NCI-H1436 treated with DMSO at 0.1 percent for 48 hours (cell line): ENCODE measurements at regions not wholly inside any gene's neighbourhood (a gene's known extent, or its start where the extent isn't known, plus 50 kb on each side); places are given as distances from the start of the nearest gene placed in this dataset.
"Not testable (repeated sequence)": the region's sequence is repeated elsewhere in the genome, so short reads cannot be mapped to it uniquely, and the experiment has no call there.

Experiments used
- DNase-seq: peaks from one replicate; lab custom pipeline; 2025; lab: John Stamatoyannopoulos, UW

GRCh38 chr2:53356291-53356905 lies 411.2 kb upstream of the CHAC2 start:
- DNase-seq = no peak

GRCh38 chr2:53353135-53354114 lies 414.2 kb upstream of the CHAC2 start:
- no peak for DNase-seq

DNA sequence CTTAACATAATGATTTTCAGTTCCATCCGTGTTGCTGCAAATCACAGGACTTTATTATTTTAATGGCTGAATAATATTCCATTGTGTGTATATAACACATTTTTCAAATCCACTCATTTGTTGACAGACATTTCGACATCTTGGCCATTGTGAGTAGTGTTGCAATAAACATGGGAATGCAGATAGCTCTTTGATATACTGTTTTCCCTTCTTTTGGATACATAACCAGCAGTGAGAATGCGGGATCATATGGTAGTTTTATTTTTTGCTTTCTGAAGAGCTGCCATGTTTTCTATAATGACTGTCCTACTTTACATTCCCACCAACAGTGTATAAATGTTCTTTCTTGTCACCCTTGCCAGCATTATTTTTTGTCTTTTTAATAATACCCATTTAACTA lies 420.3 kb upstream of the CHAC2 start:
- DNase-seq = no peak

GRCh38 chr2:53342248-53342647 lies 425.4 kb upstream of the CHAC2 start:
- no peak for DNase-seq

- no peak for DNase-seq
Measured at GRCh38 chr2:53334610-53335009, 433.0 kb upstream of the CHAC2 start.

GRCh38 chr2:53331667-53332066 lies 435.9 kb upstream of the CHAC2 start:
- DNase-seq = no peak

GRCh38 chr2:53317861-53318260 lies 449.7 kb upstream of the CHAC2 start:
- DNase-seq = no peak

DNA sequence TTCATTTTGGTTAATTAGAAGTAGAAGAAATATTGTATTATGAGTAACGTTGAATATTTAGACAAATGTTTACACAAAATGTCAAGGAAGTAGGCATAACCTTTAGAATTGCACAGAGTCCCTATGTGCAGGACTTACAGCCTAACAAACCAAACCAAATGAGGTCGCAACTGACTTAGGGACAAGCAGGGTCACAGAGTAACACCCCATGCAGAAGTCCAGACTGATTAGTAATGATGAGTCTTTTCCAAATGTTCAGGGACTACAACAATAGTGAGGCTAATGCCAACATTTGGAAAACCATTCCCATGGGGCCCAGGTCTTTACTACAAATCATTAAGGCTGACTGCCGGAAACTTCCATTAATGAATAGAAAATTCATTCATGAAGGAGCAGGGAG lies 452.5 kb upstream of the CHAC2 start:
- no peak for DNase-seq

DNA sequence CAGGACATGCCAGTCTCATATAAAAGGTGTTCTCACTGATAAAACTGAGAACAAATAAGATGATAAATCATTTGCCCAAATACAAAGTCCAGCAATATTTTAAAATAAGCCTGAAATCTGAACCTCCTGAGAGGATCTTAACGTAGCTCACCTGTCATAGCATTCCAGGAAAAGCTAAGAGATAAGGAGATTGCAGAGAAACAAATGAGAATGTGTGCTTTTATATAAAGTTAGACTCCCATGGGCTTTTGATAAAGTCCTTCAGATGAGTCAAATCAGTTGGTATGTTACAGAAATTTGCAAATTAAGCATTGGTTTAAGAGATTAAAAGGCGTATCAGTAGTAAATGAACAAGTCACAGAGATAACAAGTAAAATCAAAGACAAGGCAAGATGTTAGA lies 452.9 kb upstream of the CHAC2 start:
- no peak for DNase-seq

DNA sequence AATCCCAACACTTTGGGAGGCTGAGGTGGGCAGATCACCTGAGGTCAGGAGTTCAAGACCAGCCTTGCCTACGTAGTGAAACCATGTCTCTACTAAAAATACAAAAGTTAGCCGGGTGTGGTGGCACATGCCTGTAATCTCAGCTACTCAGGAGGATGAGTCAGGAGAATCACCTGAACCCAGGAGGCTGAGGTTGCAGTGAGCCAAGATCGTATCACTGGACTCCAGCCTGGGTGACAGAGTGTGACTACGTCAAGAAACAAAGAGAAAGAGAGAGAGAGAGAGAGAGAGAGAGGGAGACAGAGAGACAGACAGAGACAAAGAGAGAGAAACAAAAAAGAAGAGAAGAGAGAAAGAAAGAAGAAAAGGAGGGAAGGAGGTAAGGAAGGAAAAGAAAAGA lies 454.0 kb upstream of the CHAC2 start:
- DNase-seq = not testable (repeated sequence)

DNA sequence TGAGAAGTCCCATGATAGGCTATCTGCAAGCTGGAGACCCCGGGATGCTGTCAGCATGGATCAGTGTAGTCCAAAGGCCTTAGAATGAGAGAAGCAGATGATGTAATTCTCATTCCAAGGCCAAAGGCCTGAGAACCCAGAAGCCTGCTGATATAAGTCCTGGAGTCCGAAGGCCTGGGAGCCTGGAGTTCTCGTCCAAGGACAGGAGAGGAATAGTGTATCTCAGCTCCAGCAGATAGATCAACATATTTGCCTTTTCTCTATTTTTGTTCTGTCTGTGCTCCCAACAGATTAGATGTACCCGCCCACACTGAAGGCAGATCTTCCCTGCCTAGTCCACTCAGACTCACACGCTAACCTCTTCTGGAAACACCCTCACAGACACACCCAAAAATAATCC lies 454.9 kb upstream of the CHAC2 start:
- DNase-seq = no peak

DNA sequence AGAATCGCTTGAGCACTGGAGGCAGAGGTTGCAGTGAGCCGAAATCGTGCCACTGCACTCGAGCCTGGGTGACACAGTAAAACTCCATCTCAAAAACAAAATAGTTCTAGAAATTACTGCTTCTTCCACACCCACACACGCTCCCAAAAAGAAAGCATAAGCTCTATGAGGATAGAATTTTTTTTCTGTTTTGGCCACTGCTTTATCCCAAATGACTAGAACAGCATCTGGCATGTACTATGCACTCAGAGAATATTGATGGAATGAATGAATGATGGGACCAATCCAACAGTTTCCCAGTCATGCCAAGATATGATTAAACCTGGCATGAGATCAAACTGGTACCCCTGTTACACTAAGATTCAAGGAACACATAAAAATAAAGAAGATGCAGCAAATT lies 455.4 kb upstream of the CHAC2 start:
- no peak for DNase-seq

- DNase-seq = no peak
Measured at GRCh38 chr2:53303012-53303578, 464.5 kb upstream of the CHAC2 start.

DNA sequence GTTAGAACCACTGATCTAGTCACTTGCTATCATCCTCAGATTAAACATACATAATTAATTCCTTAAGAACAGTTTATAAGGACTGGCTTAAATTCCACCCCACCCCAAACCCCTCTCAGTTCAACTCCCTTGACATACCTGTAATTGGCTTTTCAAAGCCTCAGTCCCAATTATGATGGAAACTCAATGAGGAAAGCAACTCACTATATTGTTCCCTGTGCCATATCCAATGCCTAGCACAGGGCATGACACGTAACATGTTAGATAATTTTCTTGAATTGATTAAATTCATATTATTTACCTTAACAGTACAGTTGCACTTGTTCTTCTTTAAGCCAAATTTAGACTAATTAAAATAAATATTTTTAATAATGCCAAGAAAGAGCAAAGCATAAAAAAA lies 465.1 kb upstream of the CHAC2 start:
- no peak for DNase-seq

- DNase-seq = no peak
Measured at GRCh38 chr2:53289309-53290006, 478.1 kb upstream of the CHAC2 start.

DNA sequence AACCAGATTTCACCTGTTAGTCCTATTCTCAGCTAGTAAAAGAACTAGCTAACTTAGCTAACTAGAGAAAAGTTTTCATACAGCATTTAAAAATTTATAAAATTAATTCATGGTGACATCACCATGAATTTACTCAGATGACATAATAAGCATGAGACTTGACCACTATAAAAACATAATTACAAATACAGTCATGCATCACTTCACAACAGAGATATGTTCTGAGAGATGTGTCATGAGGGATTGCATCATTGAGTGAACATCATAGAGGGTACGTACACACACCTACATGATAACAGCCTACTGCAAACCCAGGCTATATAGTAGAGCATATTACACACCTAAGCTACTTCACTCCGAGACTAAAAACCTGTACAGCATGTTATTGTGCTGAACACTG lies 481.3 kb upstream of the CHAC2 start:
- no peak for DNase-seq

DNA sequence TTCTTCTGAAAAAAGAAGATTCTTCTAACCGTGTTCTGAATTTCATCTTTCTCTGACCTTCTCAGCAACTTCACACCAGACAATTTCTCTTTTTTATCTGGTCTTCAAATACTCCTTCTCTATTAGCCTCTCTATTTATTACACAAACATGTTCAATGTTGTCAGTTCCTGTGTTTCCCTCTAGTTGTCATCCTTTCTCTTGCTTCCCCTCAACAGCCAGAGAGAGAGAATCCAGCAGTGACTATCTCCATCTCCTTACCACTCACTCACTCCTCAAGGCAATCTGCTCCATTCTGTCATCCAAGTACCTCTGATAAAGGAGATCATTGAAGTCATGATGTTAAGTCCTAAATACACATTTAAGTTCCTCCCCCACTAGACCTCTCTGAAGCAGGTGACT lies 491.9 kb upstream of the CHAC2 start:
- no peak for DNase-seq

DNA sequence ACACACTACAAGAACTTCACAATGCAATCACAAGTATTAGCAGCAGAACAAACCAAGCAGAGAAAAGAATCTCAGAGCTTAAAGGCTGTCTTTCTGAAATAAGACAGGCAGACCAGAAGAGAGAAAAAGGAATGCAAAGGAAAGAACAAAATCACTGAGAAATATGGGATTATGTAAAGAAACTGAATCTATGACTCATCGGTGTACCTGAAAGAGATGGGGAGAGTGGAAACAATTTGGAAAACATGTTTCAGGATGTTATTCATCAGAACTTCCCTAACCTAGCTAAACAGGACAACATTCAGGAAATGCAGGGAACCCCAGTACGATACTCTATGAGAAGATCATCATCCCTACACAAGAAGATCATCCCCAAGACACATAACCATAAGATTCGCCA lies 499.0 kb upstream of the CHAC2 start:
- DNase-seq = no peak

GRCh38 chr2:53268086-53268485 lies 499.5 kb upstream of the CHAC2 start:
- DNase-seq = no peak

DNA sequence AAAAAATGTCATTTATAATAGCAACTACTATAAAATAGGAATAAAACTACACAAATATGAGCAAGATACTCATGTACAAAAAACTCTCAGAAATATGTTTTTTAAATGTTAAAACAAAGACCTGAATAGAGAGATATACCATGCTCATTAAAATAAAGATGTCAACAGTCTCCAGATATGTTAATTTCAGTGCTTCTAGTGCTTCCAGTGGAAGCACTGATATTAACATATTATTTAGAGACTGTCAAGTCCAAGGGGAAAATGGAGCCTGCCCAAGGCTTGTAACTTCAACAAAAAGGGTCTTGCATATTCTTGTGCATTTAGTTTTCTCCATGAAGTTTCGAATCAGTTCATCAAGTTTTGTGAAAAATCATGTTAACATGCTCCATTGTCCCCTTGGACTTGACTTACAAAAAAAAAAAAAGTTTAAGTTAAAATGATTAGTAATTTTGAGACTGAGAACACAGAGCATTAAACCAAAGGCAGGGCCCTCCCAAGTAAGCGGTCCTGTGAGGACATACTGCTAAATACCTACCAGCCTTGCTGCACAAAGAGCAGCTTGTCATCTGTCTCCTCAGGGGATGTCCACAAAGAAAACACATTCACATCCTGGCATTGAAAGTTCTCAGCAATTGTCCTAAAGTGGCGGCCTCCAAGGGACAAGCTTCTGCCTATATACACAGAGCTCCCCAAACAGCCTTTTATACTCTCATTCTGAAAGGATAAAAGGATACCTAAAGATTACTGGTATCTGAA lies 501.9 kb upstream of the CHAC2 start:
- no peak for DNase-seq

DNA sequence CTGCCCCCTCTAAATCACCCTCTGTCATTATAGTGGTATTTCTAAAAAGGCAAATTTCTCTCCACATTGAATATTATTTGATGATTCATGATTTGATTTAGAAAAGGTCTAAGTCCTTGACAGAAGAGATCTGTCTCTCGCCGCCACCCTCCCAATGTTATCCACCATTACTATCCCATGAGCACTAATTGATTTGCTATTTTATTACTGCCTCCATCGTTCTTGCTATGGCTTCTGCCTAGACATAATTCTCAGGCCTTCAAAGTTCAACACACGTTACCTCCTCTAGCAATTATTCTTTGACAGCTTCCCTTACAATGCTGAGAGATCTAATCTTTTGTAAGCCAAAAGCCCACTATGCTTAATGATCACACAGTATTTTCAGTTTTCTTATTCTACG lies 507.0 kb upstream of the CHAC2 start:
- no peak for DNase-seq
